Spinal cord (tissue), 9 donors: ENCODE measurements at regions not wholly inside any gene's neighbourhood (a gene's known extent, or its start where the extent isn't known, plus 50 kb on each side); places are given as distances from the start of the nearest gene placed in this dataset.
A peak's percentile ranks its signal among the peaks of the same experiment; 100 is the strongest.
"Not testable (repeated sequence)": the region's sequence is repeated elsewhere in the genome, so short reads cannot be mapped to it uniquely, and the experiment has no call there.

Source experiments
- DNase-seq, 6 donors: peaks; one replicate each; pipeline versions ENCODE4 v3.0.0 to v3.0.0-alpha.2; 2013 to 2015; ENCODE audit warnings: low spot score in 6 of 6, low read depth in 4 of 6
- H3K27ac ChIP-seq: one replicate; pipeline ENCODE4 v1.5.1; 2013; ENCODE audit warnings: low read depth, low read length, control low read depth
- H3K27me3 ChIP-seq: one replicate; pipeline ENCODE4 v1.6.1; 2013; ENCODE audit warnings: low read length; ENCODE audit not compliant: control insufficient read depth, insufficient read depth
- H3K36me3 ChIP-seq: one replicate; pipeline ENCODE4 v1.6.1; 2013; ENCODE audit warnings: low read length; ENCODE audit not compliant: control insufficient read depth, insufficient read depth
- H3K4me1 ChIP-seq: one replicate; pipeline ENCODE4 v1.6.1; 2013; ENCODE audit warnings: low read length; ENCODE audit not compliant: control insufficient read depth, insufficient read depth
- H3K4me3 ChIP-seq: one replicate; pipeline ENCODE4 v1.5.1; 2013; ENCODE audit warnings: low read depth, low read length, control low read depth
- H3K9me3 ChIP-seq: one replicate; pipeline ENCODE4 v1.6.1; 2013; ENCODE audit warnings: low read length; ENCODE audit not compliant: control insufficient read depth, insufficient read depth
- WGBS: methylation state at CpG from one replicate; pipeline ENCODE4 v1.1.5; 2013; ENCODE audit warnings: missing lambda C conversion rate; ENCODE audit not compliant: insufficient coverage; 5-methylcytosine and 5-hydroxymethylcytosine counted together
- donor health status: healthy.

DNA sequence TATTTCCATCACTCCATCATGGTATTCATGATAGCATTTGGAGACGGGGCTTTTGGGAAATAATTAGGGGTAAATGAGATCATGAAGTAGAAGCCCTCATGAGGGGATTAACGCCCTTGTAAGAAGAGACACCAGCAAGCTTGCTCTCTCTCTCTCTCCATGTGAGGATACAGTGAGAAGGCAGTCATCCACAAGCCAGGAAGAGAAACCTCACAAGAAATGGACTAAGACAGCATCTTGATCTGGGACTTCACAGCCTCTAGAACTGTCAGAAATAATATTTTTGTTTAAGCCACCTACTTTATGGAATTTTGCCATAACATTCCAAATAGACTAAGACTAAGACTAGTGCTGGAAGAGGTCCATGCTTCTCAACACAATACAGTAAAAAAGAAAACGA lies 464.6 kb upstream of the GCFC2 start:
- H3K4me1 ChIP-seq = no peaks in the 10 kb centered on the region
- no peak for DNase-seq
- no peaks in the 10 kb centered on the region for H3K27me3 ChIP-seq
- H3K36me3 ChIP-seq = no peaks in the 10 kb centered on the region
- no CpG with 5 or more reads among the region's 3 CpGs for whole genome bisulfite sequencing
- H3K4me3 ChIP-seq = no peak overlapping the region
- peaks cover 10% of the 10 kb centered on the region for H3K9me3 ChIP-seq
- H3K27ac ChIP-seq = no peak overlapping the region

DNA sequence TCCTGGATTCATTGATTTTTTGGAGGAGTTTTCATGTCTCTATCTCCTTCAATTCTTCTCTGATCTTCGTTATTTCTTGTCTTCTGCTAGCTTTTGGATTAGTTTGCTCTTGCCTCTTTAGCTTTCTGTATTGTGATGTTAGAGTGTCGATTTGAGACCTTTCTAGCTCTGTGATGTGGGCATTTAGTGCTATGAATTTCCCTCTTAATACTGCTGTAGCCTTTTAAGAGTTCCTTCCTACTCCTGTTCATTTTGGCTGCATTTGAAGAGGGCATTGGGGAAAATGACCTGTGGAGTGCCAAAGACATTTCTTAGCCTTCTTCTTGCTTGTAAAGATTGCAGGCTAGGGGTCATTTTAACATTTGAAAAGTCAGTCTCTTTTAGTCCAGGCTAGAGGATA lies 463.8 kb upstream of the GCFC2 start:
- WGBS = no CpG with 5 or more reads among the region's 2 CpGs
- H3K27ac ChIP-seq = no peak overlapping the region
- no peaks in the 10 kb centered on the region for H3K4me1 ChIP-seq
- no peak for DNase-seq
- H3K4me3 ChIP-seq = no peak overlapping the region
- H3K36me3 ChIP-seq = no peaks in the 10 kb centered on the region
- no peaks in the 10 kb centered on the region for H3K27me3 ChIP-seq
- H3K9me3 ChIP-seq = peaks cover 5% of the 10 kb centered on the region

DNA sequence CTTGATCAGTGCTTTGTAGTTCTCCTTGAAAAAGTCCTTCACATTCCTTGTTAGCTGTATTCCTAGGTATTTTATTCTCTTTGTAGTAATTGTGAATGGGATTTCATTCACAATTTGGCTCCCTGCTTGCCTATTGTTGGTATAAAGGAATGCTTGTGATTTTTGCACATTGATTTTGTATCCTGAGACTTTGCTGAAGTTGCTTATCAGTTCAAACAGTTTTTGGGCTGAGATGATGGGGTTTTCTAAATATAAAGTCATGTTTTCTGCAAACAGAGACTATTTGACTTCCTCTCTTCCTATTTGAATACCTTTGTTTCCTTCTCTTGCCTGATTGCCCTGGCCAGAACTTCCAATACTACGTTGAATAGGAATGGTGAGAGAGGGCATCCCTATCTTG lies 462.5 kb upstream of the GCFC2 start:
- WGBS = no CpG with 5 or more reads among the region's 1 CpG

DNA sequence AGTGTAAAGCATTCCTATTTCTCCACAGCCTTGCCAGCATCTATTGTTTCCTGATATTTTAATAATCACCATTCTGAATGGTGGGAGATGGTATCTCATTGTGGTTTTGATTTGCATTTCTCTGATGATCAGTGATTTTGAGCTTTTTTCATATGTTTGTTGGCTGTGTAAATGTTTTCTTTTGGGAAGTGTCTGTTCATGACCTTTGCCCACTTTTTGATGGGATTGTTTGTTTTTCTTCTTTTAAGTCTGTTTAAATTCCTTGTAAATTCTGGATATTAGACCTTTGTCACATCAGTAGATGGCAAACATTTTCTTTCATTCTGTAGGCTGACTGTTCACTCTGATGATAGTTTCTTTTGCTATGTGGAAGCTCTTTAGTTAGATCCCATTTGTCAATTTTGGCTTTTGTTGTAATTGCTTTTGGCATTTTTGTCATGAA lies 461.5 kb upstream of the GCFC2 start:
- H3K9me3 ChIP-seq, H3K27me3 ChIP-seq: not testable (repeated sequence)

More for the DNA sequence above, 462.5 kb upstream of the GCFC2 start:
- H3K36me3 ChIP-seq, H3K27me3 ChIP-seq, DNase-seq, H3K27ac ChIP-seq, H3K4me1 ChIP-seq, H3K9me3 ChIP-seq, H3K4me3 ChIP-seq: not testable (repeated sequence)

DNA sequence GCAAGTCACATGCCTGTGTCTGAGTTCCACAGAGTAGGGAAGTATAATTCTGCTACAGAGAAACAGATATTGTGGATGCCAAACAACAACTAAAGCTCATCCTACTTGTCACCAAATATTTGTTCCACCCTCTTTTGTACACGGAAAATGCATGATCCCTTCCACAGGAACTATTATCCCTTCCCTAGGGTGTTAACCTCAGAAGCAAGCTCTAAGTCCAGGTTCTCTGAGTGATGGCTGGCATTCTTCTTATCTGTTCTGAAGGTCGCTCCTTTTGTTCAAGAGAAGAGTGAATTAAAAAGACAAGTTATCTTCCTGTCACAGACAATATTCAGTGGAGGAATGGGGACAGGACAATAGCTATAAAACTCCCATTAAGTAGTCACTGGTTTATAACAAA lies 460.1 kb upstream of the GCFC2 start:
- WGBS = no CpG with 5 or more reads among the region's 2 CpGs
- H3K27ac ChIP-seq = no peak overlapping the region

More for the DNA sequence above, 461.5 kb upstream of the GCFC2 start:
- H3K4me1 ChIP-seq, H3K4me3 ChIP-seq, H3K27ac ChIP-seq, DNase-seq, H3K36me3 ChIP-seq: not testable (repeated sequence)

DNA sequence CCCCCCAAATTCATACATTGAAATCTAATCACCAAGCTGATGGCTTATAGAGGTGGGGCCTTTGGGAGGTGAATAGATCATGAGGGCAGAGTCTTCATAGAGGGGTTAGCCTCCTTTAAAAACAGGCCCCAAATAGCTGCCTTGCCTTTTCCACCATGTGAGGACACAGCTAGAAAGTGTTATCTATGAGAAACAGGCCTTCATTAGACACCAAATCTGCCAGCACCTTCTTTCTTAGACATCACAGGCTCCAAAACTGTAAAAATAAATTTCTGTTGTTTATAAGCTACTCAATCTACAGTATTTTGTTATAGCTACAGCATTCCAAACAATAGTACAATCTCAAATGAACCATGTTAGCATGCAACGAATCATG lies 459.3 kb upstream of the GCFC2 start:
- H3K4me3 ChIP-seq = no peak overlapping the region
- no CpG with 5 or more reads among the region's 1 CpG for WGBS
- H3K27me3 ChIP-seq = no peaks in the 10 kb centered on the region
- H3K4me1 ChIP-seq = no peaks in the 10 kb centered on the region
- no peak for DNase-seq
- peaks cover 4% of the 10 kb centered on the region for H3K9me3 ChIP-seq
- no peaks in the 10 kb centered on the region for H3K36me3 ChIP-seq
- H3K27ac ChIP-seq = no peak overlapping the region

More for the DNA sequence above, 460.1 kb upstream of the GCFC2 start:
- H3K4me1 ChIP-seq = no peaks in the 10 kb centered on the region
- no peak overlapping the region for H3K4me3 ChIP-seq
- no peaks in the 10 kb centered on the region for H3K27me3 ChIP-seq
- H3K36me3 ChIP-seq = no peaks in the 10 kb centered on the region
- H3K9me3 ChIP-seq = peaks cover 4% of the 10 kb centered on the region
- no peak for DNase-seq

DNA sequence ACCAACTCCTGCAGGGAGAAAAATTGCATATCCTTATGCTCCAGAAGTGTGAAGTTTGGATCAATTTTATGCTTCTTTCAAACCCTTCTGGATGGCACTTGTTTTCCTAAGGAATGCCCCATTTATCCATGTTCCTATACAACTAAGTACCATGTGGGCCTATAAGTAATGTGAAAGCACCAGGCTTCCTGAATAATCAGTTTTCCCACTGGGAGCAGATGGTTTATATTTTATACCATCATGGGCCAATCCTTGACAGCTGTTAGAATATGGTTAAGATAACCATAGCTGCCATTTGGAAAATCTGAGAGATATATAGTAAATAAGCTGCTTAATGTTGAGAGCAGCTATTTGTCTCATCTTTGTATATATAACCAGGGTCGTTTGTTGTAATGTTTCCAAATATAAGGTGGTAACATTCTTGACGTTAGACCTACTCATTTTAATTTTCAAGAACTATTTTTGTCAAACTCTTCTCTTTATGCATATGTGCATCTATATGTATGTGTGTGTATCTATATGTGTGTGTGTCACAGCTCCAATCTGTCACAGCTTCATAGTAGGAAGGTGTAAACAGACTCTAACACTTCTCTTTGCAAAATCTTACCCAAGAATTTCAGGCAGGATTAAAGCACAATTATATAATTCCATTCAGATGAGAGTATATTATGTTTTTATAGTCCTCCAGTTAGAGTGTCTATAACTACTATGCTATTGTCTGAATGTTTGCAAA lies 458.7 kb upstream of the GCFC2 start:
- Histone ChIP-seq H3K27me3 (no peaks in the 10 kb centered on the region), H3K4me1 (no peaks in the 10 kb centered on the region), H3K4me3 (no peak overlapping the region), H3K27ac (no peak overlapping the region), H3K36me3 (no peaks in the 10 kb centered on the region), H3K9me3 (no peaks in the 10 kb centered on the region)
- DNase-seq = peak in 1 of 6 donors; percentile 89
- WGBS = no CpG with 5 or more reads among the region's 2 CpGs

DNA sequence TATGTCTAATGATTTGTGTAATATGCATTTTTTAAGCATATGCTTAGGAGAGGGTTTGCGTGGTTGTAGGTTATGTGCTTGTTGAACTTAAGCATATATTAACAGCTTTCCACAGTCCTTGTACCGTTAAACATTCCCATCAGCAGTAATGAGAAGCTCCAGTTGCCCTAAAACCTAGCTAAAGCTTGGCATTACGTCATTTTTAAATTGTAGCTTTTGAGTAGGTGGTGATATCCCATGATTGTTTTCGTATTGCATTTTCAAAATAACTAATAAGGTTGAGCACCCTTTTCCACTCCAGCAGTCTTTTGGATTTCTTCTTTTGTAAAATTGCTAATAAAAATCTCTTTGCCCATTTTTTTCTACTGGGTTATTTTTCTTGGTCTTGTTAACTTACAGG lies 453.1 kb upstream of the GCFC2 start:
- Histone ChIP-seq H3K9me3 (no peaks in the 10 kb centered on the region), H3K27ac (no peak overlapping the region), H3K4me3 (no peak overlapping the region), H3K36me3 (no peaks in the 10 kb centered on the region), H3K27me3 (no peaks in the 10 kb centered on the region), H3K4me1 (no peaks in the 10 kb centered on the region)
- WGBS = no CpG with 5 or more reads among the region's 4 CpGs
- no peak for DNase-seq

DNA sequence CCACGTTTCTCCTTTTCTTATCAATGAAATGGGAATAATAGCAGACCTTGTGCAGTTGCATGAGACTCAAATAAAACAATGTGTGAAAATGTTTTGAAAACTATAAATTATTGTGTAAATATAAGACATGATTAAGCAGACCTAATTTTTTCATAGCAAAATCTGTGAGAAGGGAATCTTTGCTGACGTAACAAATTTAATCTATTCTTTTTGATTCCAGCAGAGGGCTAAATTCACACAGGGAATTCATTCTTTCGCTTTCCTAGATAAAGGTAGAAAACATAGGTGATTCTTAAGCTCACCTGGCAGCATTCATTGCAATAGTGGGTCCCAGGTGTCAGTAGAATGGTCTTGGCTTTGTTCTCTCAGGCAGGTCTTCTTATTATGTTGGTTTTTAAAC lies 450.0 kb upstream of the GCFC2 start:
- H3K36me3 ChIP-seq = no peaks in the 10 kb centered on the region
- H3K9me3 ChIP-seq = no peaks in the 10 kb centered on the region
- H3K4me3 ChIP-seq = no peak overlapping the region
- H3K27me3 ChIP-seq = no peaks in the 10 kb centered on the region
- DNase-seq = no peak
- H3K4me1 ChIP-seq = no peaks in the 10 kb centered on the region
- WGBS = no CpG with 5 or more reads among the region's 3 CpGs
- no peak overlapping the region for H3K27ac ChIP-seq

DNA sequence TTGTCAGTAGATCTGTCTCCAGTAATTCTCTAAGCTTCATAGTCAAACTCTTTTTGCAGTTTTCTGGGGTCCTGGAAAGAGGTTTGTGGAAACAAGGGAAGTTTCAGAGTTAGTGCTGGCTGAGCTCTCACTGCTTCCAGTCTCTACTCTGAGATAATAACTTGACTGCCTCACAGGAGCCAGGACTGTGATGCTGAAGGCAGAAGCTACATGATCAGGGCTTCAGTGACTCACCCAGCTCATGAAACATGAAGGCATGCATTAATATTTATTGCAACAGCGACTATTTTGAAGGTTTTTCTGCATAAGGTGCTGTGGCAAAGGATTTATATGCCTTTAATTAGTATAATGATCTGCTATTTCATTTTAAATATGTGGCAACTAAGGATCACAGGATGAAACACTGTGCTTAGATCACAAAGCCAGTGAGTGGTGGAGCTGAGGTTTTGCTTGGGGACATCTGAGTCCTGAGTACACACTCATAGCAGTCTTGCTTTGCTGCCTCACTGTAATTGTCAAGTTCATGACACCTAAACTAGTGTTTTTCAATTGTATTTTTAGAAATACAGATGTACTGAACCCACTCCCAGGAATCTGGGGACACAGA lies 448.4 kb upstream of the GCFC2 start:
- Histone ChIP-seq H3K4me3 (no peak overlapping the region), H3K27ac (no peak overlapping the region), H3K36me3 (no peaks in the 10 kb centered on the region), H3K4me1 (no peaks in the 10 kb centered on the region), H3K27me3 (no peaks in the 10 kb centered on the region), H3K9me3 (no peaks in the 10 kb centered on the region)
- no peak for DNase-seq
- no CpG with 5 or more reads among the region's 1 CpG for WGBS
